Cerebellar nuclear complex (tissue), 1 donor: ENCODE measurements at regions not wholly inside any gene's neighbourhood (a gene's known extent, or its start where the extent isn't known, plus 50 kb on each side); places are given as distances from the start of the nearest gene placed in this dataset.

Experiments
- DNase-seq, 2 experiments: peaks; one replicate each; lab custom pipeline; 2025; lab: John Stamatoyannopoulos, UW

DNA sequence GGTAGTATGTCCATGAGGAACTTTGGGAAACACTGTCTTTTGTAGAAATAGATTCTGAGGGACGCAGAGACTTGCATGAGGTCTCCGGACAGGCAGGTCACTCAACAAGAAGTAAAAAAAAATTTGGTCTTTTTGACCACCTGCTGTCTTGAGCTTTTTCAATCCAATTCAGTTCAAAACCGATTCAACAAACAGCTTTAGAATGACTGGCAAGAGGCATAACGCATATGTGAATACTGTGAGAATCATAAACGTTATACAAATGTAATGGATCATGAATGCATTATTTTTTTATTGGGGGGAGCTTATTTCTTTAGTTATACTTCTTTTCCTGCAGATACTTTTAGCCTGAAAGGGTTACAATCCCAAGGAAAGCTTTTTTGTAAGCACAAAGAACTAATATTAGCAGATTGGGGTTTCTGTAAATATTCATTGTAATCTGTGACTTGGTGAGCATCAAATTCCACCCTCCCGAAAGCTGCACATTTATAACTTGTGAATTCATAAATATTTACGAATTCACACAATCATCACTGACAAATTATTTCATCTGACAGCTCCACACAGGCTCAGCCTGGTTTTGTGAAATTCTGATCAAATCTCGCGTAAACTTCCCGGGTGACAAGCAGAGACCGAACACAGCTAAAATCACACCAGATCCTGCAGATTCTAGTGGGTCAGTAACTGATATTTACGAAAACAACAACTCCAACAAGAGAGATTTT is 507.7 kb downstream of the MN1 start:
- DNase-seq = no peak

- DNase-seq = no peak
These were observed 506.5 kb downstream of the MN1 start for GRCh38 chr22:27295040-27295439.

DNA sequence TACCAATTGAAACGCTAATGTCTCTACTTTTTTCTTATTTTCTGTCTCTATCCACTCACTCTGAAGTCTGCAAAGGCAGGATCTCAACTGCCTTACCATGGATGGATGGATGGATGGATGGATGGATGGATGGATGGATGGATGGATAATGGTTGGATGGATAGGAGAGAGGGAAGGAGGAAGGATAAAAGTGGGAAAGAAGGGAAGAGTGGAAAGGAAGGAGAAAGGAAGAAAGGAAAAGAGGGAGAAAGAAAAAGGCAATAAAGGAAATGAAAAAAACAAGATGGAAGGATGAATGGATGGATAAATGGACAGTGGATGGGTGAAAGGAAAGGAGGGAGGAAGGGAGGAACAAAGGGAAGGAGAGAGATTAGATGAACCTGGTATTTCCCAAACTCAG is 506.0 kb downstream of the MN1 start:
- DNase-seq = no peak

- no peak for DNase-seq
These were observed 505.4 kb downstream of the MN1 start for GRCh38 chr22:27296091-27296675.

DNA sequence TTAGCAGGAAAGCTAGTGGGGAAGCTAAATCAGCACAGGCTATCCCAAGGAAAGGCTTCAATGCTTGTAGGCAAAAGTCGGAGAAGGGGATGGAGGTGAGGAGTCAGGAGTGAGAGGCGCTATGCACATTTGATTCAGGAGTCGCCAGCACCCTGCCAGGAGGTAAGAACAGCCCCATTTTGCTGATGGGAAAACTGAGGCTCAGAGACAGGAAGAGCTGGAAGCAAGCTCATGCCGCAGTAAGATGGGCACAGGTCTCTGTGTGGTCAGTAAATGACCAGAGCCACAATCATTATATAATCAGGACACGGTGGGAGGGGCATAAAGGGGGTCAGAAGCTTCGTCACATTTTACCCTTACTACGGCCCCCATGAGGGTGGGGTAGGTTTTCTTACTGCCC is 504.4 kb downstream of the MN1 start:
- DNase-seq = no peak

DNA sequence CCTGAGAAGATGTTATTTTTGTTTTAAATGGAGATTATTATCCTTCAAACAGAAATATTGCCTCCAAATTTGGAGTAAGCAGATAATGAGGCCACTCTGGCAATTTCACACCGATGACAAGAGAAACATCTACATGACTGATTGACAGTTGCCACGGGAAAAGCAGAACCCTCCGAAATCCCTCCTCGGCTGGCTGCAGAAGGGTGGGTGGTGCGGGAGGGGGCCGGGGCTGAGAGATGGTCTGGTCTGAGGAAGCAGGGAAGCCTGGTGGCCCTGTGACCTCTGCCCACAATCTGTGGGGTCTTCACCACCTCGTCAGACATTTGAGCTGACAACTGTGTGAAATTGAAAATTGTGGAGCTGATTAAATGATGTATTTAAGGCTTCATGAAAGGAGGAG is 503.2 kb downstream of the MN1 start:
- no peak for DNase-seq

GRCh38 chr22:27298742-27299141 is 502.8 kb downstream of the MN1 start:
- no peak for DNase-seq

GRCh38 chr22:27299181-27300085 is 502.1 kb downstream of the MN1 start:
- no peak for DNase-seq

- no peak for DNase-seq
These were observed 500.8 kb downstream of the MN1 start for GRCh38 chr22:27300536-27301285.

- no peak for DNase-seq
These were observed 499.1 kb downstream of the MN1 start for GRCh38 chr22:27302501-27302900.

DNA sequence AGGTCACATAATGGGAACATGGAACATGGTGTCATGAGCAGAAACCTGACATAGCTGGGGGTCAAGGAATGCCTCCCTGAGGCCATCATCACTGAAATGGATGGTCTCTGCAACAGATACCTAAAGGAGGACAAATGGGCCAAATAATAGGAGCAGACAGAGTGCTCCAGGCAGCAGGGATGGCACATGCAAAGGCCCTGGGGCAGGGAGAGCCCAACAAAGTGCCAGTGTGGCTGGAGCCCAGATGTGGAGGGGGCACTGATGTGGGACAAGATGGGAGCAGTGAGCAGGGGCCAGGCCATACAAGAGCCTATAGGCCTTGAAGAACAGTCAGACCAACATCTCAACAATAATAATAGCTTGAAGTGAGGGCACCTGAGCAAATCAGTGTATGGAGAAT is 497.8 kb downstream of the MN1 start:
- no peak for DNase-seq

DNA sequence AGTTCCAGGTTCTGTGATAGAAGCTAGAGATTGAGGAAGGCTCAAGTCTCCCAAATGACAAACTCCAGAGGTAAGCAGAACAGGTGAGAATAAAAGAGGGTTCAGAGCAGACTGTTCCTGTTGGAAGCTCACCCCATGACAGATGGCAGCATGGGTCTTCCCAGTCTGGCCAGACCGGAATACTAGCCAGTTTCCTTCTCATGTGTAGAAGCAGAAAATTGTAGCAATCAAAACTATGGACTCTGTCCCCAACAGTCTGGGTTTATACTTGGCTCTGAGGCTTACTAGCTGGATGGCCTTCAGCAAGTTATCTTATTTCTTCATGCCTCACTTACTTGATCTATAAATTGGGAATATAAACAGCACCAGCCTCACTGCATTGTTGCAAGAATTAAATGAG is 494.8 kb downstream of the MN1 start:
- no peak for DNase-seq

GRCh38 chr22:27307545-27308247 is 493.9 kb downstream of the MN1 start:
- no peak for DNase-seq

DNA sequence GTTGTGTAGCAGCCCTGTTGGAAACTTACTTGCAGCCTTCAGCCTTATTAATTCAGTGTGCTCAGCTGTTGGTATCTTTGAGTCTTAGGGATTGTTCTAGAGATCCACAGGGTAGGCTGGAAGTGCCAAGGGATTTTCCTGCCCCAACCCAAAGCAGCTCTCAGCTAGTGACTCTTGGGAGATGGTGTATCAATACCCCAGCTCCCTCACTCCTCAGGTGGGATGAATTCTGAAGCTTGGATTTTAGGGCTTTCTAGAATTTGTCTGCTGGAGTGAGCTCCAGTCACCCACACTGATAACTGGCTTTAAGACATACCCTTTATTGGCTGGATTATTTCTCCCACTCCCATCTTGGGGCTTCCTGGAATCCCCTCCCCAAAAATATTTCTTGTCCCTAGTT is 493.0 kb downstream of the MN1 start:
- DNase-seq = no peak

- DNase-seq = no peak
These were observed 491.9 kb downstream of the MN1 start for GRCh38 chr22:27309697-27310096.

DNA sequence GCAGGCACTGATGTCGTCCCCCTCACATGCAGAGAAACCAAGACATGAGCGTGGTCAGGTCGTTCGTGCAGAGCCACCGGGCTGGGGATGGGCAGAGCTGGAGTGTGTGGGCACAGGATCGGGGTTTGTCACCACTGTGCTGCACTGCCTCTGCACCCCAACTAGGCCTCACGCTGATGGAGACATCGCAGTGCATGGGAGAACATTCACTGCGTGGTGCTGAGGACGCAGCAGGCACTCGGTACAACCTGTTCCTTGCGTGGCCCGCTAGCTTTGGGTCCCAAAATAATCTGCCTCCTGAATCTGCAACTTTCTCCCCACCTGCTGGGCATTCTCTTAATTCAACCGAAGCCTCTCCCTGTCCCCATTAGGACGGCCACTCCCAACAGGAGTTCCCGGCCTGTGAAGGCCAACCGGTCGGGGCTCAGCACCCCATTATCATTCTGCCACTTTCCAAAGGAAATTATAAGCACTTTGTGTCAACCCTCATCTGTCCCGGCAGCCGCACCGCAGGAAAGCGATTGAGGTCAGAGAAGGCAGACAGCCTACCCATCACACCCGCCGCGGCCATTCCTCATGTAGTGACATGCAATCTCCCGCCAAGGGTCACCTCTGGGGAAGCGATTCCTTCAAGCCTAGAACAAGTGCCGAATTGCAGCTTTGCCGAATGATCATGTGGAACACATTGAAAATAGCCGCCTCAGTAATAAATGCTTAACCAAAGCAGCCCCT is 490.4 kb downstream of the MN1 start:
- no peak for DNase-seq

GRCh38 chr22:27311698-27312550 is 489.6 kb downstream of the MN1 start:
- DNase-seq = no peak

DNA sequence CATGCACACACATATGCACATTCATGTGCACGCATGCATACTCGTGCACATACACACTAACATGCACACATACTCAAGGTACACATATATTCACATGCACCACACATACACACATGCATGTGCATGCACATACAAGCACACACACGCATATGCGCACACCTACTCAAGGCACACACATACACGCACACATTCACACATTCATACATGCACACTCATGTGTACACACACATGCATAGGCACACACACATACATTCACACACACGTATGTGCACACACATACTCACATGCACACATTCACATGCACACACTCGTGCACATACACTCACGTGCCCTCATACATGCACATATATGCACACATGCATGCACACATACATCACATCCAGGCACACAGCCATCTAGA is 489.0 kb downstream of the MN1 start:
- DNase-seq = no peak

DNA sequence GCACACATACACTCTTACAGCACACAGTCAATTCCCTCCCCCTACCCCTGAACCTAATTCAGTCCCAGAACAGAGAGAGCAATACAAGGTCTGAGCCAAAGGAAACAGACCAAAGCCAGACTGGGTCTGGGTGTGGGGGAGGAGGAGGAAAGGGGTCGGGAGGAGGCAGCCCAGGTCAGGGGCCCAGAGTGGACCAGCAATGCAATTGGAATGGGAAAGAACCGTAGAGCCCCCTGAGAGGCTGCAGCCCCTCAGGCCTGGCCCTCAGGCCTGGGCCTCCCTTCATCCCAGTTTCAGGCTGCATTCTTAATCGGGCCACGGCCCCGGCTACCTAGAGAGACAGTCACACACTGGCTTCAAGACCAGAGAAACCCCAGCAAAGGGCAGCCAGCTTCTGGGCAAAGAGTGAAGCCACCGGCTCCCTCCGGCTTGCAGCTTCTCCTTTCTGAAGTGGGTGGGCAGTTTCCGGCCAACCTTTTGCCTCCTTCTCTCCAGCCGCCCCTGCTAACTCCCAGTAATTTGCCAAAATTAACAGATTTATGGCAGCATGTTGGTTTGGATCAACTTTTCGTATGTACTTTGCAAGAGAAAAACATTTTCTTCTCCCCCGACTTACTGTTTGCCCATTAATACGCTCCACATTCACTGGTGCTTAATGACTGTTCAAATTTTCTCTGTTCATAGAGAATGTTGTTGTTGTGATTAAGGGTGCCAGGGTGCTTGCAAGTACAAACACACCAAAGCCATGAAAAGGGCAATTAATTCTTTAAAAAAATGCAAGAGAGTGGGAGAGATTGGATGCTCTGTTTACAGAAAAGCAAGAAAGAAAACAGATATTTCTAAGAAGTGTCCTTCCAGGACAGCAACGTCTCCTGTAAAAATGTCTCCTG is 488.3 kb downstream of the MN1 start:
- DNase-seq = no peak
